ENCODE measurements at regions not wholly inside any gene's neighbourhood (a gene's known extent, or its start where the extent isn't known, plus 50 kb on each side); places are given as distances from the start of the nearest gene placed in this dataset.

DNA sequence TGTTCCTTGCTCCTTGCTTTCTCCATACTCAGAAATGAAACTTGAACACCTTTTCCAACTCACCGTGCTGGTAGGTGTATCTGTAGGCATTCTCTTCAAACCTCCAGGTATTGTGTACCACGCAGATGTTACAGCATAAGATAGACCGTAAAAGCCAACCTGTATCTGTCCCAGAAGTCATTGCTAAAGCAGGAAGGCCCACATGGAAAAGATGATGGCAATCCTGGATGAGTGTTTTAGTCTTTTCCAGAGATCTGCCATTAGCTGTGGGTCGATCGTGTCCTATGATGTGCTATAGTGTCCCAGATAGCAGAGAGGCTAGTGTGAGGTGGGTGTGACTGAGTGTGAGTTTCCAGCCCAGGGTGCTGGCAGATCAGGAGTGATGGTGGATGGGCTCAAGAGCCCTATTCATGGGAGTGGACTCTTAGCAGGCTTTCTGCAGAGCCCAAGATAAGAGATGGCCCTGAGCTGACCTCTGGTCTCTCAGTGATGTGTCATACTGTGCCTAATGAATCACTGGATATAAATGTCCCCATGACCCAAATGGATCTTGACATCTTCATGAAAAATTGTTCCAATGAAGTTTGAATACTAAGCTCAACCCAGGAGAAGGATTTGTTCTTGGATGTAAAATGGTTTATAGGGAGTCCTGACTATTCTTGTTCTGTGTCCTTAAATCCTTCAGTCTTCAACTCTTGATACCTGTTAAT lies 69.1 kb upstream of the WDR1 start:
- TF ChIP-seq CTCF (IDR thresholded peaks at IDR 0.05) (no peak), POLR2A (IDR thresholded peaks at IDR 0.05) (no peak), EP300 (IDR thresholded peaks at IDR 0.05) (no peak)
